Effector memory CD8-positive, alpha-beta T cell (primary cell): ENCODE measurements at regions not wholly inside any gene's neighbourhood (a gene's known extent, or its start where the extent isn't known, plus 50 kb on each side); places are given as distances from the start of the nearest gene placed in this dataset.

Experiments
- ATAC-seq: fragments of 150-1000 bp; cut with Tn5 transposase; replicated peaks from 2 replicates; pipeline ENCODE4 v1.10.0; 2021; ENCODE audit warnings: mild to moderate bottlenecking, moderate library complexity
- DNase-seq, 3 experiments: peaks; one replicate each; pipeline ENCODE4 v3.0.0; 2021
- H3K27ac Mint-ChIP-seq, 2 donors: one replicate each; pipeline ENCODE4 v1.8.0; 2022; ENCODE audit warnings: mild to moderate bottlenecking in 2 of 2, mixed read lengths in 2 of 2, moderate library complexity in 2 of 2
- H3K27me3 Mint-ChIP-seq, 2 donors: one replicate each; pipeline ENCODE4 v1.8.0; 2022; ENCODE audit warnings: mixed read lengths in 2 of 2
- H3K36me3 Mint-ChIP-seq: one replicate; pipeline ENCODE4 v1.8.0; 2022; ENCODE audit warnings: mild to moderate bottlenecking, moderate library complexity, mixed read lengths; ENCODE audit not compliant: insufficient read depth
- H3K4me1 Mint-ChIP-seq, 2 donors: one replicate each; pipeline ENCODE4 v1.8.0; 2022; ENCODE audit warnings: low read depth in 2 of 2, mixed read lengths in 2 of 2
- H3K4me3 Mint-ChIP-seq, 2 donors: one replicate each; pipeline ENCODE4 v1.8.0; 2022; ENCODE audit warnings: mild to moderate bottlenecking in 2 of 2, mixed read lengths in 2 of 2, moderate library complexity in 2 of 2
- H3K9me3 Mint-ChIP-seq, 2 donors: one replicate each; pipeline ENCODE4 v1.8.0; 2022; ENCODE audit warnings: mixed read lengths in 2 of 2

DNA sequence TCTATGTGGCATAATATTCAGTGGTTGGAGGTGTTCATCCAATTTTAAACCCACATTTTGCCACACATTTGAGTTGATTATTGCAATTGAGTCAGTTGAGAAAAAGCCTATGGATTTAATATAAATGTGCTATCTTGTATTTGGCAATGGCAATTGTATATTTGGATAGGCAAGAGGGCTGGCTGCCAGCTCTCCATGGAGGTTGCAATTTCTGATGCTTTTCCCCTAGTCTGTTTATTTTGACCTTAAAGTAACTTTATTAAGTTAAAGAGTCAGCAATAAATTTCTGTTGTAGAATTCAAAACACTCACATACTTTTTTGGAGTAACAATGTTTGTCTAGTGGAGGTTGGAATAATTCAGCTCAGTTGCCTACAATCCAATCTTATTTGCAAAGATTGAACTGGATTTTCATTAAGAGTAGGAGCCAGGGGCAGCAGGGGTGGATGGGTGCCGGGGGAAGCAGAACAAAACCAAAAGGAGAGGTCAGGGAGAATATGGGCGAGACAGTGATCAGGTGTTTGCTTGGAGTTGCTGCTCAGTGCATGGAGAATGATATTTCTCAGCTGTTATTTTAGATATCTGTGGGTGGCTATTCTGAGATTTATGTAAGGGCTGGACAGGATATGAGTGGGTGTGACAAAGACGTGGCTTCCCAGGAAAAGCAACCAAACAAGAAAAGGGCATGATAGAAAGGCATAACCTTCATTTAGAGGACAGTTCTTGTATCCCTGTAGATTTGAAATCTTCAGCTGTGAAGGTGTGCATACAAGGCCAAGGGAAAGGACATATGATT, 163.0 kb downstream of the HDGFL1 start:
- H3K9me3 Mint-ChIP-seq = peaks cover 4 to 7% of the 10 kb centered on the region in 2 donors

DNA sequence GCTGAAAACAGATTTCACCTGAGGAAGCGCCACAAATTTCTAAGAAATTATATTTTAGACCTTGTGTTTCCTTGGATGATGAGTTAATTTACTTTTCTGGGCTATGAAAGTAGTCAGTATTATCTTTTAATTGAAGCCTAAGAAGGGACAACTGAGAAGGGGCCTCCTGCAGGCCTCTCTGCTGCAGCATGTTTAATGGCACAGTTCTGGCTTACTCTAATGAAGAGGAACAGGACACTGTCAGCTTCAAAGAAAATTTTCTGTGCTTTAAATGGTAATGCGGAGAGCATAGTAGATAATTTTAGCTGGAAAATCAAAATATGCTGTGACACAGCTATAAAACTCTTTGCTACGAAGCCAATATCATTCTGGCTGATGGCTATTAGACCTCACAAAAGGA, 167.4 kb downstream of the HDGFL1 start:
- no peaks in the 10 kb centered on the region for H3K4me1 Mint-ChIP-seq
- no peaks in the 10 kb centered on the region for H3K36me3 Mint-ChIP-seq
- H3K9me3 Mint-ChIP-seq = peaks cover 5 to 9% of the 10 kb centered on the region in 2 donors
- ATAC-seq = no peak
- no peak overlapping the region for H3K27ac Mint-ChIP-seq
- no peaks in the 10 kb centered on the region for H3K27me3 Mint-ChIP-seq
- DNase-seq = no peak
- H3K4me3 Mint-ChIP-seq = no peak overlapping the region

More for the DNA sequence above, 163.0 kb downstream of the HDGFL1 start:
- H3K36me3 Mint-ChIP-seq = no peaks in the 10 kb centered on the region
- no peak overlapping the region for H3K4me3 Mint-ChIP-seq
- no peaks in the 10 kb centered on the region for H3K27me3 Mint-ChIP-seq
- ATAC-seq = no peak
- no peak overlapping the region for H3K27ac Mint-ChIP-seq
- H3K4me1 Mint-ChIP-seq = no peaks in the 10 kb centered on the region
- no peak for DNase-seq

DNA sequence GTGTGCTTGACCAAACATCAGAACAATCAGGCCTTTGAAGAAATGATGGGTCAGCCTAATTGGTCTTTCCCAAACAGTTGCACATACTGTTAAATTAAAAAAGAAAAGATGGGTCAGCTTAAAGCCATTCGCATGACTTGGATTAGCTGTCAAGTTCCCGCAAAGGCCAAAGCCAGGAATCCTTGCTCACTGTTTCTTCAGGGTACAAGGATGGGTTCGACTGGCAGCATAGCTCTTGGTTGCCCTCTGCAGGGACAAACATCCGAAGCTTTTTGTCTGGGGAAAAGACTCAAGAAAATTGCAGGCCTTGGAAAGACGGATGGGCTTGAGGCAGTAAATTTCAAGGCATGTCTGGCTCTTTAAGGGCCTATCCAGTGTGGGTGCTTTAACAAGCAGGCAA, 168.0 kb downstream of the HDGFL1 start:
- DNase-seq = no peak
- H3K4me1 Mint-ChIP-seq = no peaks in the 10 kb centered on the region
- no peak for ATAC-seq
- no peaks in the 10 kb centered on the region for H3K27me3 Mint-ChIP-seq
- no peak overlapping the region for H3K4me3 Mint-ChIP-seq
- H3K36me3 Mint-ChIP-seq = no peaks in the 10 kb centered on the region
- no peak overlapping the region for H3K27ac Mint-ChIP-seq
- peaks cover 8 to 12% of the 10 kb centered on the region in 2 donors for H3K9me3 Mint-ChIP-seq

DNA sequence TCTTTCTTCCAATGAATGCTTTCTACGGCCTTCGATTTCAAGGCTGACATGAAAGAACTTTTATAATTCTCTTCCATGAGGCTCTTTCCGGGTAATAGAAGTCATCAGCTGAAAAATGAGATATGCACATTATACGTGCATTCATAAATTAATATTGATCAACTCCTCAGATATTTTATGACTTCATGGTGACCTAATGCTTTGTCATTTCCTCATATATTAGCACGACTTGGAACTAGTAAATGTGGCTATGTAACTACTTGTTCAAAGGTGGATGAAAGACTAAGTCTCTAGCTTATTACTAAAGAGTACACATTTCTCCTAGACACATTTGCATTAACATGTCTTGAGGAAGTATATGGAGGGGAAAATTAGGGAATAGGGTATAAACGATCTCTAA, 168.8 kb downstream of the HDGFL1 start:
- DNase-seq (no peak), ATAC-seq (no peak)
- Mint-ChIP-seq H3K9me3 (peaks cover 12 to 13% of the 10 kb centered on the region in 2 donors), H3K4me3 (no peak overlapping the region), H3K27ac (no peak overlapping the region), H3K36me3 (no peaks in the 10 kb centered on the region), H3K4me1 (no peaks in the 10 kb centered on the region), H3K27me3 (no peaks in the 10 kb centered on the region)

GRCh38 chr6:22747571-22747970, 178.2 kb downstream of the HDGFL1 start:
- Mint-ChIP-seq H3K36me3 (no peaks in the 10 kb centered on the region), H3K9me3 (peaks cover 3 to 6% of the 10 kb centered on the region in 2 donors), H3K27me3 (no peaks in the 10 kb centered on the region), H3K4me1 (no peaks in the 10 kb centered on the region), H3K27ac (no peak overlapping the region), H3K4me3 (no peak overlapping the region)
- DNase-seq (no peak), ATAC-seq (no peak)

- Mint-ChIP-seq H3K9me3 (peaks cover 0 to 5% of the 10 kb centered on the region in 2 donors), H3K27me3 (no peaks in the 10 kb centered on the region)
Measured at GRCh38 chr6:22748681-22749080, 179.3 kb downstream of the HDGFL1 start.

GRCh38 chr6:22749696-22750095, 180.3 kb downstream of the HDGFL1 start:
- H3K27me3 Mint-ChIP-seq = no peaks in the 10 kb centered on the region
- H3K9me3 Mint-ChIP-seq = peaks cover 0 to 5% of the 10 kb centered on the region in 2 donors
- no peak overlapping the region for H3K27ac Mint-ChIP-seq
- H3K36me3 Mint-ChIP-seq = no peaks in the 10 kb centered on the region
- no peaks in the 10 kb centered on the region for H3K4me1 Mint-ChIP-seq
- H3K4me3 Mint-ChIP-seq = no peak overlapping the region
- DNase-seq (no peak), ATAC-seq (no peak)

More at GRCh38 chr6:22748681-22749080, 179.3 kb downstream of the HDGFL1 start:
- DNase-seq = no peak
- Mint-ChIP-seq H3K27ac (no peak overlapping the region), H3K4me3 (no peak overlapping the region), H3K36me3 (no peaks in the 10 kb centered on the region), H3K4me1 (no peaks in the 10 kb centered on the region)
- no peak for ATAC-seq

GRCh38 chr6:22751223-22751622, 181.9 kb downstream of the HDGFL1 start:
- H3K27ac Mint-ChIP-seq = no peak overlapping the region

GRCh38 chr6:22752522-22752921, 183.2 kb downstream of the HDGFL1 start:
- Mint-ChIP-seq H3K27me3 (no peaks in the 10 kb centered on the region), H3K36me3 (no peaks in the 10 kb centered on the region), H3K4me1 (no peaks in the 10 kb centered on the region), H3K9me3 (peaks cover 0 to 5% of the 10 kb centered on the region in 2 donors), H3K27ac (no peak overlapping the region), H3K4me3 (no peak overlapping the region)
- DNase-seq (no peak), ATAC-seq (no peak)

More at GRCh38 chr6:22751223-22751622, 181.9 kb downstream of the HDGFL1 start:
- H3K4me3 Mint-ChIP-seq = no peak overlapping the region
- H3K27me3 Mint-ChIP-seq = no peaks in the 10 kb centered on the region
- peaks cover 0 to 5% of the 10 kb centered on the region in 2 donors for H3K9me3 Mint-ChIP-seq
- H3K36me3 Mint-ChIP-seq = no peaks in the 10 kb centered on the region
- DNase-seq = no peak
- no peaks in the 10 kb centered on the region for H3K4me1 Mint-ChIP-seq
- no peak for ATAC-seq

GRCh38 chr6:22754061-22754460, 184.7 kb downstream of the HDGFL1 start:
- H3K4me3 Mint-ChIP-seq = no peak overlapping the region
- H3K27ac Mint-ChIP-seq = no peak overlapping the region
- peaks cover 0 to 2% of the 10 kb centered on the region in 2 donors for H3K9me3 Mint-ChIP-seq
- DNase-seq = no peak
- ATAC-seq = no peak
- H3K27me3 Mint-ChIP-seq = no peaks in the 10 kb centered on the region
- H3K4me1 Mint-ChIP-seq = no peaks in the 10 kb centered on the region
- no peaks in the 10 kb centered on the region for H3K36me3 Mint-ChIP-seq

DNA sequence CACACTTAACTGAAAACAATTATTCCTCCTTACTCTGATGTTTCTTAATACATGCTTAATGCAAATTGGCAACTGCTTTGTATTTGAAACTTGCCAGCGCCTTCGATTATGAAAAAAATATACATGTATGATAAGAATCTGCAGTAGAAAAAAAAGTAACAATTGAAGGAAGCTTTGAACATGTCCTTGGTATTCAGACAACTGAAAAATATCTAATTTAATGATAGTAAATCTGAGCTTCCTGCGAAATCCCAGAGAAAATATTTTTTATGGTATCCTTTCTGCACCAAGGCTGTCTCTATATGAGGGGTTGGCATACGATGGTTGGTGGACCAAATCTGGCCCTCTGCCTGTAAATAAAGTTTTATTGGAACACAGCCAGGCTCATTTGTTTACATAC, 186.2 kb downstream of the HDGFL1 start:
- Mint-ChIP-seq H3K4me3 (no peak overlapping the region), H3K27me3 (no peaks in the 10 kb centered on the region), H3K4me1 (no peaks in the 10 kb centered on the region), H3K27ac (no peak overlapping the region), H3K9me3 (peaks cover 0 to 6% of the 10 kb centered on the region in 2 donors), H3K36me3 (no peaks in the 10 kb centered on the region)
- DNase-seq (no peak), ATAC-seq (no peak)

- Mint-ChIP-seq H3K27ac (no peak overlapping the region), H3K9me3 (peaks cover 0 to 6% of the 10 kb centered on the region in 2 donors), H3K4me1 (no peaks in the 10 kb centered on the region), H3K36me3 (no peaks in the 10 kb centered on the region), H3K27me3 (no peaks in the 10 kb centered on the region), H3K4me3 (no peak overlapping the region)
- ATAC-seq = no peak
- DNase-seq = no peak
Measured at GRCh38 chr6:22756365-22756764, 187.0 kb downstream of the HDGFL1 start.

- DNase-seq (no peak), ATAC-seq (no peak)
- Mint-ChIP-seq H3K27me3 (no peaks in the 10 kb centered on the region), H3K9me3 (peaks cover 0 to 11% of the 10 kb centered on the region in 2 donors), H3K4me1 (no peaks in the 10 kb centered on the region), H3K27ac (no peak overlapping the region), H3K36me3 (no peaks in the 10 kb centered on the region), H3K4me3 (no peak overlapping the region)
Measured at GRCh38 chr6:22764496-22764895, 195.1 kb downstream of the HDGFL1 start.

DNA sequence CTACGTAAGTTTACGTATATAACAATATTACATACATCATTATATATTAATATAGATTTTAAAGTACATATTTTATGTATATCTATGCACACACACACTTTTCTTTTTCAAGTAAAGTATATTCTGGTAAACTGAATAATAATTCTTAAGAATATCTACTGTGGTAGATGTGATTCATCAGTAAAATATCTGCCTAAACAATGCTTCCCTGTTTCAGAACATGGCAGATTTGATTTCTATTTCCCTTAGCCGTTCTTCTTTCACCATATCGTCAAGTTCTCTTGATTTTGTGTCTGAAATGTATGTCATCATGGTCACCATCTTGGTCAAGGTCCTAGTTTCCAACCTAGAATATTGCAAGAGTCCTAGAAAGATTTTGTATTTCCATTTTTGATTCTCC, 195.6 kb downstream of the HDGFL1 start:
- Mint-ChIP-seq H3K36me3 (no peaks in the 10 kb centered on the region), H3K27ac (no peak overlapping the region), H3K4me1 (no peaks in the 10 kb centered on the region), H3K27me3 (no peaks in the 10 kb centered on the region), H3K4me3 (no peak overlapping the region), H3K9me3 (peaks cover 0 to 11% of the 10 kb centered on the region in 2 donors)
- DNase-seq (no peak), ATAC-seq (no peak)
